GM08714 (cell line): ENCODE measurements at regions not wholly inside any gene's neighbourhood (a gene's known extent, or its start where the extent isn't known, plus 50 kb on each side); places are given as distances from the start of the nearest gene placed in this dataset.
"Not testable (repeated sequence)": the region's sequence is repeated elsewhere in the genome, so short reads cannot be mapped to it uniquely, and the experiment has no call there.

Experiments used
- H3K4me3 ChIP-seq: fragments of 200-500 bp; sonication (Bioruptor generic); 2 replicates; pipeline ENCODE4 v1.5.1; 2014; ENCODE audit warnings: mild to moderate bottlenecking, low read length, inconsistent platforms
- ZNF274 ChIP-seq: IDR thresholded peaks from 2 replicates; pipeline ENCODE4 v1.6.1; 2012; ENCODE audit warnings: mild to moderate bottlenecking, low read depth, low read length

GRCh38 chr7:17094963-17095574 is 203.4 kb upstream of the AHR start:
- TF ChIP-seq ZNF274, result no peak
- no peak overlapping the region for H3K4me3 ChIP-seq

DNA sequence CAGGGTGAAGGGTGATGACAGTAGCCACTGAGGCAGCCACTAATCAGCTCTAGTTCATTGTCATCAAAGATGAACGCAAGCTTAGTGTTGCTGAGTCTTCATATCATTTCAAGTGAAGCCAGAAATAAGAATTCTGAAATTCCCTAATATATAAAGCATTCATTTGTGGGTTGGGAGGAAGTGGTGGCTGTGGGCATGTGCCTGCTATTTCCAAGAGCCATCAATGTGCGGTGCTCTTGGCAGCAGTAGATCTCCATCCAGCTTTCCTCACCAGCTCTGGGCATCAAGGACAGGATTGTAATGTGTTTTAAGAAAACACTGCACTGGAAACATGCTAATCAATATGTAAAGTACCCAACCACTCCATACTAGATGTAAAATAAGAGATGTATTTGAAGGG is 202.5 kb upstream of the AHR start:
- no peak for TF ChIP-seq ZNF274

GRCh38 chr7:17097668-17098297 is 200.7 kb upstream of the AHR start:
- no peak overlapping the region for H3K4me3 ChIP-seq
- TF ChIP-seq ZNF274, result no peak

More for the DNA sequence above, 202.5 kb upstream of the AHR start:
- H3K4me3 ChIP-seq, result no peak overlapping the region

- H3K4me3 ChIP-seq, result no peak overlapping the region
- no peak for TF ChIP-seq ZNF274
Measured at GRCh38 chr7:17098515-17098914, 199.9 kb upstream of the AHR start.

DNA sequence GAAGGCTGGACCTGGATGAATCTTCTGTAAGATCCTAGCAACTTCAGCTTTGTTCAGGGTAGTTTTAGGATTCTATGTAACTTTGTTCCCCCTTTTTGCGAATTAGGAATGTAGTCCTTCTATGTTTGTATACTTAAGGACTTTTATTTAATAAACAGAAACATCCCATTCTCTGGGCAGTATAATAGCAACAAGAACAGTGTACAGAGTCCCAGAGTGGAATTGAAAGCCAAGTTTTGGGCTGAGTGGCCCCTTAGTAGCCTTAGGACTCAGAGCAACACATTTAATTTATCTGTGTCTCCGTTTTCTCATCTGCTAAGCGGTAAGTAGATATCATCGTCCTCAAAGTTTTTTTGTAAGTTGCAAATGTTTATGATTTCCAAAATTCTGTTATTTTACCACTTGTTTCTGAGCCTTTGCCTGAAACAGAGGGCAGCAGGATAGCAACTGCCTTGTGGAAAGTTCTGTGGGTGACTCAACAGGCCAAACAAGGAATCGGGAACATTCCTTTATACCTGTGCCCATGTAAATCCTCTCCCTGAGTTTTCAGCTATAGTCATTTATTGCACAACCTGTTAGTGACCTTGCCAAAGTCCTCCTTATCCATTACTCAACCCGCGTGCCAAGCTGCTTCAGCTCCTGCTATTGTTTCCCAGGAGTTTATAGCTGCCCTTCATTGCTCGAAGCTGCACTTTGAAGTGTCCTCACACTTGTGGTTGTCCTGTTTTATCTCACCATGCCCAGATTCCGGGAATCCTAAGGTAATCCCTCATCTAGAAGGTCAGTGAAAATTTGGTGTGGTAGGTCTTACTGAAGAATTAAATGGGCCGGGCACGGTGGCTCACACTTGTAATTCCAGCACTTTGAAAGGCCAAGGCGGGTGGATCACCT is 199.1 kb upstream of the AHR start:
- no peak overlapping the region for H3K4me3 ChIP-seq
- TF ChIP-seq ZNF274, result no peak

DNA sequence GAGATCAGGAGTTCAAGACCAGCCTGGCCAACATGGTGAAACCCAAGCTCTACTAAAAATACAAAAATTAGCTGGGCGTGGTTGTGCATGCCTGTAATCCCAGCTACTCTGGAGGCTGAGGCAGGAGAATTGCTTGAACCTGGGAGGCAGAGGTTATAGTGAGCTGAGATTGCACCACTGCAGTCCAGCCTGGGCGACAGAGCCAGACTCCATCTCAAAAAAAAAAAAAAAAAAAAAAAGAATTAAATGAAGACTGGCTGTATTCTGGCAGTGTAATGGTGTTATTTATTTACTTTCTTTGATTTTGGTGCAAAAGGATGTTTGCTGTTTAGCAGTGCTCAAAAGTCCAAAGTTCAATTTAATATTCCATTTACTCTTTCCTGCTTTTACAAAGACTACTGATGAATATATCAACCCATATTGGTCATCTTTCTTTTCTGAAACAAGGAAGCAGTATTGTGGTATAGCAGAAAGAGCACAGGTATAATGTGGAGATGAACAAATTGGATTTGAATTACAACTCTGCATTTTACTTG is 198.4 kb upstream of the AHR start:
- not testable (repeated sequence) for H3K4me3 ChIP-seq

DNA sequence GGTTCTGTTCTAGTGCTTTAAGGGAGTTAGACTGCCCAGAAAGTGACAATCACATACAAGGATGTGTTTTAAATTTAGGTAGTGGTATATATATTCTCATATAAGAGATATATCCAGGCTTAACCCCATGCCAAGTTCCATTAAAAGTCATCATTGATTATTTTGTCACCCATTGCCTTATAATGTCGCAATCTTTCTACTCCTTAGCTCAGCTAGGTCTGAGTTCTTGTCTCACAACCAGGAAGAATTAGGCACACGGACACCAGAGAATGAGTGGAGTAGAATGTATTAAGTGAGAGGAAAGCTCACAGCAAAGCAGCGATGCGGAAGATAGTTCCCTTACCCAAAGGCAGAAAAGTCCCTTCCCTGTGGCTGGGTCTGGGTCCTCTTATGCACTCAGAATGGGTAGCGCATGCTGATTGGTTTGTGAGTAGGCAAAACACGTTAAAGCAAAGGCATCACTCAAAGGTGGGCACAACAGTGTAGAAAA is 197.2 kb upstream of the AHR start:
- no peak for TF ChIP-seq ZNF274
- H3K4me3 ChIP-seq, result no peak overlapping the region

DNA sequence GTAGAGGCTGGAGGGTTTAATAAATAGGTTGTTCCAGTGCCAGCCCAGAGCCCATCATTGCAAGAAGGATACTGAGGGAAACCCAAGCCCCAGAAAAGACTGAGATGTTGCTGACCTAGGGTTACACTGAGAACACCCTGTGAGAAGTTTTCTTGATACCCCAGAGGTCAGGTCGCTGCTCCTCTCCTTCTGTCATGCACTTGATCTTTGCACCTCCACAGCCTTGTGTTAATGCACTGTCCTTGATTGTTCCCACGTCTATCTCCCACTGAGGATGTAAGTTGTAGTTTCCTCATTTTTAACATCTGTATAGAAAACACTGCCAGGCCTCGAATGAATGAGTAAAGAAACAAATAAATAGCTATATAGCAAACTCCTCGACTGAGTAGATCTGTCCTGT is 195.3 kb upstream of the AHR start:
- H3K4me3 ChIP-seq, result no peak overlapping the region
- no peak for TF ChIP-seq ZNF274

DNA sequence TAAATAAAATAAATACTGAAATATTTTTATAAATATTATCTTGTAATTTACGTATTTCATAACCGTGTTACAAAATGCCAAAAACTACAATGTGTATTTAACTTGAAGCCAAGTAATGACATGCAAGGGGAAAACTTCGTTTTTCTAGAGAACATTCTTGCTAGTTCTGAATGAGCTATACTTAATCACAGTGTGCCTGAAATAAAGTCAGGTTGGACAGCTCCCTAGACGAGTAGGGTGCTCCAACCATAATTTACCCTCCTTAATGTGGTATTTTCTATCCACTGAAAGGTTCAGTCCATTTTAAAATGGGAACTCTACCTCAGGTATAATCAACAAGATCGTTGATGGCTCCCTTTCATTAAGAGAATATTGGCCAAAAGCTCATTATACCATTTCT is 194.5 kb upstream of the AHR start:
- TF ChIP-seq ZNF274, result no peak
- H3K4me3 ChIP-seq, result no peak overlapping the region

DNA sequence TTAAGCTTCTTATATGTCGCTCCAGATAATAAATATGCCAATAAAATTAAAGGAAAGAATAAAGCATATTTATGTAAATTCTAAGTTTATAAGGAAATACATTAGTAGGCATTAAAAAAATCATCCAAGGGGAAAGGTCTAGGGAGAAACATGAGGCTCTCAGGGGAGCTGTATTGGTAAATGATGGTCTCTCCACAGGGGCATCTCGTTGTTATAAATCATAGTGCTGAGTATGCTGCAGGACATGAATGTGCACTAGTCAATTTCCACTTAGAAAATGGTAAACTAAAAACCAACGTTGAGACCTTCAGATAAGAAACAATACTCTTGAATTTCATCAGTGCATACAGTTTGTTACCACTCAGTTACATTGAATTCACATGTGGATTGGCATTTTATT is 194.0 kb upstream of the AHR start:
- TF ChIP-seq ZNF274, result no peak
- no peak overlapping the region for H3K4me3 ChIP-seq

- no peak overlapping the region for H3K4me3 ChIP-seq
- no peak for TF ChIP-seq ZNF274
Measured at GRCh38 chr7:17105701-17106100, 192.8 kb upstream of the AHR start.

DNA sequence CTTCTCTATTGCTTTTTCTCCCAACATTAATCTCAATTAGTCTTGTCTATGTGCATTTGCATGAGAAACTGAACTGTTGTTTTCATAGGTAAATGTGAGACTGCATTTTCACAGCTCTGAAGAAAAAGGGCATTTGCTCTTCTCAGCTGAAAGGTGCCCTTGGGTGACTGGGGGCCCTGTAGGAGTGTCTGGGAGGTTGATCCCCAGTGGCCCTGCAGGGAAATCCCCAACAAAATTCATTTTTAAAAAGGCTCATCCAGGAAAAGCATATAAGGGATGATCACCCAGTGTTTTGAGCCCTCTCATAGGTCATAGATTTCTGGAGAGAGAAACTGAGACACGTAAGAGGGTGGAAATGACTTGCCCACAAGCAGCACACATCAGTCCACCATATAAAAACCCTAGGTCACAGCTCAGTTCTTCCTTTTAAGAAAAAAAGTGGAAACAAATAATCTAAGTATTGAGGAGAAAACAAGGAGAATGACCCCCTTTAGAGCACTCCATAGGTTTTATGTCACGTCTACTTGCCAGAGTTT is 190.3 kb upstream of the AHR start:
- TF ChIP-seq ZNF274, result no peak

DNA sequence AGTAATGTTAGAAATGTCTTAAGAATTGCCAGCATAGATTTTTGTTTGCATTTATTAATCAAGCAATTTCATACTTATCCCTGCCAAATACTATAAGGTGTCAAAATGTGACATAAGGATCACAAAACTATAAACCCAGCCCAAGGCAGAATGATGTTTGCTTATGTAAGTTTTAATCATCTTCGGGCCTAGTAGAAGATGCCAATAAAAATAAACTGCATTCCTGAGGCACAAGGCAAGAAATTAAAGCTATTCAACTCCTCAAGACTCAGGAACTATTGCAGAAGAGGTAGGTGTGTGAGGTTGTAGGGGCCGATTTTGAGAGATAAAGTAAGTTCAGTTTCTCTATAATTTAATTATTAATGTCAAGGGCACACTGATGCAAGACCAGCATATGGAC is 189.4 kb upstream of the AHR start:
- no peak for TF ChIP-seq ZNF274
- H3K4me3 ChIP-seq, result no peak overlapping the region

More for the DNA sequence above, 190.3 kb upstream of the AHR start:
- no peak overlapping the region for H3K4me3 ChIP-seq

GRCh38 chr7:17113770-17114169 is 184.7 kb upstream of the AHR start:
- H3K4me3 ChIP-seq, result not testable (repeated sequence)
